Mesothelial cell of epicardium (in vitro differentiated cells): ENCODE measurements at regions not wholly inside any gene's neighbourhood (a gene's known extent, or its start where the extent isn't known, plus 50 kb on each side); places are given as distances from the start of the nearest gene placed in this dataset.

Experiments used
- DNase-seq, 2 experiments: peaks; one replicate each; pipeline ENCODE4 v3.0.0; 2021; ENCODE audit warnings: low spot score in 2 of 2; ENCODE audit not compliant: unreplicated experiment in 2 of 2
- H3K27ac Mint-ChIP-seq: 2 replicates; pipeline ENCODE4 v1.8.0; 2021; ENCODE audit warnings: mixed read lengths
- H3K27me3 Mint-ChIP-seq: 2 replicates; pipeline ENCODE4 v1.8.0; 2021; ENCODE audit warnings: low read depth, mixed read lengths
- H3K36me3 Mint-ChIP-seq: 2 replicates; pipeline ENCODE4 v1.8.0; 2021; ENCODE audit warnings: mixed read lengths
- H3K4me1 Mint-ChIP-seq: 2 replicates; pipeline ENCODE4 v1.8.0; 2021; ENCODE audit warnings: mixed read lengths
- H3K4me3 Mint-ChIP-seq: 2 replicates; pipeline ENCODE4 v1.8.0; 2021; ENCODE audit warnings: mild to moderate bottlenecking, moderate library complexity, mixed read lengths
- H3K9me3 Mint-ChIP-seq: 2 replicates; pipeline ENCODE4 v1.8.0; 2021; ENCODE audit warnings: mixed read lengths
- CTCF ChIP-seq: fragments of 200-600 bp; sonication (generic); IDR thresholded peaks from one replicate; pipeline ENCODE4 v1.5.0; 2021; ENCODE audit warnings: antibody characterized with exemption; ENCODE audit not compliant: unreplicated experiment

- H3K9me3 Mint-ChIP-seq, result peaks cover 28% of the 10 kb centered on the region
- no peaks in the 10 kb centered on the region for H3K4me1 Mint-ChIP-seq
- peaks cover 4% of the 10 kb centered on the region for H3K36me3 Mint-ChIP-seq
- DNase-seq, result no peak
- H3K27ac Mint-ChIP-seq, result no peak overlapping the region
- no peak overlapping the region for H3K4me3 Mint-ChIP-seq
- H3K27me3 Mint-ChIP-seq, result peaks cover 3% of the 10 kb centered on the region
- TF ChIP-seq CTCF, result no peak
Observed at GRCh38 chr21:30014886-30015285, 75.1 kb upstream of the GRIK1 start.

- Mint-ChIP-seq H3K27ac (no peak overlapping the region), H3K4me3 (no peak overlapping the region), H3K4me1 (peaks cover 11% of the 10 kb centered on the region), H3K9me3 (peaks cover 23% of the 10 kb centered on the region), H3K36me3 (no peaks in the 10 kb centered on the region), H3K27me3 (peaks cover 11% of the 10 kb centered on the region)
- no peak for DNase-seq
- no peak for TF ChIP-seq CTCF
Observed at GRCh38 chr21:29991624-29992023, 51.8 kb upstream of the GRIK1 start.

- H3K4me1 Mint-ChIP-seq, result peaks cover 11% of the 10 kb centered on the region
- no peak for DNase-seq
- peaks cover 40% of the 10 kb centered on the region for H3K9me3 Mint-ChIP-seq
- H3K36me3 Mint-ChIP-seq, result no peaks in the 10 kb centered on the region
- H3K4me3 Mint-ChIP-seq, result no peak overlapping the region
- no peak overlapping the region for H3K27ac Mint-ChIP-seq
- no peak for TF ChIP-seq CTCF
- peaks cover 2% of the 10 kb centered on the region for H3K27me3 Mint-ChIP-seq
Observed at GRCh38 chr21:29989634-29990234, 49.9 kb upstream of the GRIK1 start.
